ENCODE measurements at regions not wholly inside any gene's neighbourhood (a gene's known extent, or its start where the extent isn't known, plus 50 kb on each side); places are given as distances from the start of the nearest gene placed in this dataset.

DNA sequence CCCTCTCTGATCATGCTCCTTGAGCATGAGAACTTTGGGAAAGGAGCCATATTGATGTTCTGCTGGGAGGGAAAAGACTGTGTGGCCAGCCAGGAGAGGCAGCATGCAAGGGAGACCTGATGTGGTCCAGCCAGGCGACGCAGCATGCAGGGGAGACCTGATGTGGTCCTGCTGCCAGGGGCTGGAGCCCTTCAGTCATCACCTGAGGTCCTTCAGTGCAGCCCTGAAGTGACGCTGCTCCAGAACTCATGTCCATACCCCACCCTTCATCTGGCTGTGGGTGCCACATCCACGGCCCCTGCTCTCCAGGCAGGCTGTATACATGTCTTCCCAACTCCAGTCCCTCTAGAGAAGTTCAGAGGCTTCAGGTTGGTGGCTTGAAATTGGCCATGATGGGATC is 134.4 kb downstream of the ERMARD start:
- Histone ChIP-seq H3K79me2 (ENCODE audit: control insufficient read depth in 1 of 2, insufficient read depth in 2 of 2, low read length in 2 of 2) (no peaks in the 10 kb centered on the region), H3K27ac (ENCODE audit: low read depth, low read length) (no peak overlapping the region), H3K14ac (ENCODE audit: insufficient read length) (no peak overlapping the region), H4K8ac (ENCODE audit: extremely low read depth, insufficient read depth, low read length) (no peak overlapping the region), H3K79me1 (ENCODE audit: low read depth, low read length) (no peaks in the 10 kb centered on the region), H3K9me3 (ENCODE audit: insufficient read depth in 2 of 2, low read depth in 1 of 2, low read length in 1 of 2) (peaks cover under 1 to 3% of the 10 kb centered on the region in 2 experiments; a peak in 1 of 4 replicates), H3K27me3 (replicated peaks in 1 of 4; ENCODE audit: control insufficient read depth in 3 of 4, extremely low read depth in 1 of 4, insufficient read depth in 3 of 4, low read length in 3 of 4) (no peaks in the 10 kb centered on the region; a peak in 3 of 7 replicates), H3K4me2 (ENCODE audit: insufficient read depth in 1 of 2, low read depth in 2 of 2, low read length in 2 of 2) (no peak overlapping the region), H2AK5ac (ENCODE audit: low read depth, low read length) (no peak overlapping the region), H3K4me1 (replicated peaks in 1 of 4; ENCODE audit: control insufficient read depth in 3 of 4, insufficient read depth in 4 of 4, low read length in 3 of 4) (no peaks in the 10 kb centered on the region), H2BK20ac (ENCODE audit: low read length) (no peak overlapping the region), H2BK15ac (ENCODE audit: low read length) (no peak overlapping the region), H4K91ac (replicated peaks; ENCODE audit: insufficient read length, low read length) (no peak overlapping the region), H2AFZ (ENCODE audit: low read length) (no peak overlapping the region), H4K5ac (ENCODE audit: insufficient read length, low read depth, low read length) (no peak overlapping the region), H3K18ac (ENCODE audit: extremely low read depth, low read length) (no peak overlapping the region), H2BK12ac (ENCODE audit: low read depth, low read length) (no peak overlapping the region), H3K56ac (replicated peaks; ENCODE audit: insufficient read length, low read depth, low read length) (no peak overlapping the region), H4K20me1 (replicated peaks in 1 of 2; ENCODE audit: control insufficient read depth in 1 of 2, insufficient read depth in 2 of 2, low read length in 2 of 2) (no peaks in the 10 kb centered on the region), H3K23ac (ENCODE audit: insufficient read length) (no peak overlapping the region), H2BK5ac (ENCODE audit: low read depth, low read length) (no peak overlapping the region), H3K23me2 (ENCODE audit: low read depth, low read length) (peaks cover 2% of the 10 kb centered on the region; the same call in 1 of the 2 replicates), H3K9ac (replicated peaks in 1 of 4; ENCODE audit: extremely low read depth in 1 of 4, low read depth in 3 of 4, low read length in 3 of 4) (no peak overlapping the region), H3K36me3 (ENCODE audit: control insufficient read depth in 2 of 4, insufficient read depth in 4 of 4, low read length in 3 of 4) (no peaks in the 10 kb centered on the region), H3K4me3 (ENCODE audit: extremely low read depth in 1 of 4, insufficient read depth in 2 of 4, low read depth in 3 of 4, low read length in 4 of 4) (no peak overlapping the region), H2BK120ac (replicated peaks; ENCODE audit: low read depth, low read length) (no peak overlapping the region), H3K4ac (replicated peaks; ENCODE audit: insufficient read length, low read depth, low read length) (no peak overlapping the region)
- DNase-seq (ENCODE audit: low read depth in 1 of 2, low spot score in 2 of 2) (peak in 1 of 2 experiments; percentile 22), FAIRE-seq (no peak)
- 89% methylated on average over 4 of the region's 4 CpGs; no CpG with 5 or more reads in 1 of the 2 experiments for WGBS, 2 experiments (ENCODE audit: extremely low coverage in 1 of 2, insufficient coverage in 1 of 2, insufficient read length in 1 of 2, insufficient replicate concordance in 2 of 2, low coverage in 1 of 2, low lambda C conversion rate in 2 of 2, missing lambda C conversion rate in 1 of 2)
- ChIA-PET POLR2A (ENCODE audit: partially characterized antibody) (no interaction called here), CTCF (ENCODE audit: partially characterized antibody) (interaction anchor here (1.3 to 1.9 kb wide), 3 partner anchors 10 to 76 kb away, joined by 4 to 13 read pairs (median 4); no protein-coding TSS in a partner anchor)
- TF ChIP-seq RAD21 (IDR thresholded peaks at IDR 0.05 in 1 of 2, conservative IDR thresholded peaks at IDR 0.05 in 1 of 2; ENCODE audit: low read depth in 2 of 2, low read length in 2 of 2) (no peak), RBBP5 (IDR thresholded peaks at IDR 0.05; ENCODE audit: borderline replicate concordance, low read depth, low read length) (no peak)

Measured in H1 (cell line).